IMR-90 (cell line): ENCODE measurements at regions not wholly inside any gene's neighbourhood (a gene's known extent, or its start where the extent isn't known, plus 50 kb on each side); places are given as distances from the start of the nearest gene placed in this dataset.

Experiments
- ATAC-seq: fragments of 200-7000 bp; cut with Tn5 transposase; 2 replicates; pipeline ENCODE4 v1.9.1; 2020; ENCODE audit warnings: low read depth, mild to moderate bottlenecking, moderate library complexity
- BruUV-seq: library from RNA; stranded (reverse); fragments of 400-500 nt; replicated peaks from 2 replicates; lab custom pipeline; 2021; lab: Mats Ljungman, UMichigan
- CTCF ChIA-PET: fragments of 300-600 bp; formaldehyde crosslinking; extraction: SDS; loops from one replicate; lab custom pipeline; 2021; ENCODE audit warnings: antibody characterized with exemption; lab: Yijun Ruan, JAX
- POLR2A ChIA-PET: fragments of 300-600 bp; sonication (Branson Sonifier 250); formaldehyde crosslinking; loops from one replicate; lab custom pipeline; 2022; ENCODE audit warnings: antibody characterized with exemption; ENCODE audit not compliant: unreplicated experiment; lab: Charles Lee
- DNase-seq: peaks from one replicate; pipeline ENCODE4 v3.0.0; 2013
- H2AFZ ChIP-seq: replicated peaks from 2 replicates; pipeline ENCODE3; 2013; ENCODE audit warnings: low read length, mild to moderate bottlenecking; ENCODE audit not compliant: poor library complexity
- H2AK5ac ChIP-seq: 2 replicates; pipeline ENCODE4 v1.6.1; 2013; ENCODE audit warnings: low read depth, low read length, inconsistent platforms
- H2AK9ac ChIP-seq: replicated peaks from 2 replicates; pipeline ENCODE3; 2013; ENCODE audit warnings: mild to moderate bottlenecking, low read depth, low read length, moderate library complexity; ENCODE audit not compliant: poor library complexity
- H2BK120ac ChIP-seq: 2 replicates; pipeline ENCODE4 v1.6.1; 2013; ENCODE audit warnings: low read depth, low read length, inconsistent platforms
- H2BK15ac ChIP-seq: 3 replicates; pipeline ENCODE4 v1.6.1; 2013; ENCODE audit warnings: low read depth, low read length, inconsistent platforms
- H2BK20ac ChIP-seq: 2 replicates; pipeline ENCODE4 v1.6.1; 2013; ENCODE audit warnings: low read depth, mild to moderate bottlenecking, inconsistent platforms, low read length, moderate library complexity
- H2BK5ac ChIP-seq: 2 replicates; pipeline ENCODE4 v1.6.1; 2013; ENCODE audit warnings: mild to moderate bottlenecking, low read depth, low read length, inconsistent platforms; ENCODE audit not compliant: poor library complexity, severe bottlenecking
- H3K14ac ChIP-seq: replicated peaks from 2 replicates; pipeline ENCODE4 v1.6.1; 2013; ENCODE audit warnings: low read depth, low read length, inconsistent platforms
- H3K18ac ChIP-seq: 2 replicates; pipeline ENCODE4 v1.6.1; 2013; ENCODE audit warnings: low read depth, low read length, control low read depth
- H3K23ac ChIP-seq: 2 replicates; pipeline ENCODE4 v1.6.1; 2013; ENCODE audit warnings: low read depth, low read length, inconsistent platforms
- H3K27ac ChIP-seq: 2 replicates; pipeline ENCODE4 v1.5.1; 2013; ENCODE audit warnings: mild to moderate bottlenecking, control low read depth, low read length; ENCODE audit not compliant: insufficient read depth
- H3K27me3 ChIP-seq: 2 replicates; pipeline ENCODE4 v1.6.1; 2013; ENCODE audit warnings: low read length; ENCODE audit not compliant: control insufficient read depth, insufficient read depth
- H3K36me3 ChIP-seq: 2 replicates; pipeline ENCODE4 v1.6.1; 2013; ENCODE audit warnings: low read length, mixed read lengths; ENCODE audit not compliant: control insufficient read depth, insufficient read depth
- H3K4ac ChIP-seq: 2 replicates; pipeline ENCODE4 v1.6.1; 2013; ENCODE audit warnings: low read depth, low read length, inconsistent platforms
- H3K4me1 ChIP-seq: 2 replicates; pipeline ENCODE4 v1.6.1; 2013; ENCODE audit warnings: low read length, mixed read lengths; ENCODE audit not compliant: control insufficient read depth, insufficient read depth
- H3K4me2 ChIP-seq: 2 replicates; pipeline ENCODE4 v1.6.1; 2013; ENCODE audit warnings: low read depth, mild to moderate bottlenecking, control low read depth, low read length, moderate library complexity
- H3K4me3 ChIP-seq: 2 replicates; pipeline ENCODE4 v1.5.1; 2013; ENCODE audit warnings: low read depth, mild to moderate bottlenecking, control low read depth, low read length, moderate library complexity; ENCODE audit not compliant: insufficient read depth
- H3K56ac ChIP-seq: 2 replicates; pipeline ENCODE4 v1.6.1; 2013; ENCODE audit warnings: low read length, inconsistent platforms; ENCODE audit not compliant: insufficient read depth; ENCODE audit errors: extremely low read depth
- H3K79me1 ChIP-seq, 2 experiments: 2 replicates each; pipeline ENCODE4 v1.6.1; 2013; ENCODE audit warnings: low read length in 2 of 2, inconsistent platforms in 1 of 2, low read depth in 1 of 2
- H3K9ac ChIP-seq: 2 replicates; pipeline ENCODE4 v1.6.1; 2013; ENCODE audit warnings: low read depth, low read length, control low read depth
- H3K9me1 ChIP-seq: 2 replicates; pipeline ENCODE4 v1.6.1; 2013; ENCODE audit warnings: low read length, inconsistent platforms; ENCODE audit not compliant: insufficient read depth
- H3K9me3 ChIP-seq: 2 replicates; pipeline ENCODE4 v1.6.1; 2013; ENCODE audit warnings: low read length; ENCODE audit not compliant: control insufficient read depth, insufficient read depth
- H4K20me1 ChIP-seq: 2 replicates; pipeline ENCODE4 v1.6.1; 2013; ENCODE audit warnings: low read length, inconsistent platforms; ENCODE audit not compliant: insufficient read depth
- H4K5ac ChIP-seq: 2 replicates; pipeline ENCODE4 v1.6.1; 2013; ENCODE audit warnings: mild to moderate bottlenecking, low read depth, low read length, control low read depth
- H4K8ac ChIP-seq, 2 experiments: 2 replicates each; pipeline ENCODE4 v1.6.1; 2013; ENCODE audit warnings: low read depth in 2 of 2, low read length in 2 of 2, control low read depth in 1 of 2, inconsistent platforms in 1 of 2
- H4K91ac ChIP-seq: 2 replicates; pipeline ENCODE4 v1.6.1; 2013; ENCODE audit warnings: low read depth, low read length, inconsistent platforms; ENCODE audit not compliant: insufficient read depth
- BHLHE40 ChIP-seq: fragments of 150-350 bp; IDR thresholded peaks from 2 replicates; pipeline ENCODE4 v1.6.1; 2016; ENCODE audit warnings: mild to moderate bottlenecking, low read depth, low read length
- CEBPB ChIP-seq: IDR thresholded peaks from 2 replicates; pipeline ENCODE4 v1.6.1; 2012; ENCODE audit warnings: low read depth, low read length, improper control_type of control experiment
- CHD1 ChIP-seq: IDR thresholded peaks from 2 replicates; pipeline ENCODE4 v1.6.1; 2012; ENCODE audit warnings: low read depth, low read length, improper control_type of control experiment
- CTCF ChIP-seq: conservative IDR thresholded peaks from 2 replicates; pipeline ENCODE4 v1.5.1; 2012; ENCODE audit warnings: mild to moderate bottlenecking, low read depth, low read length, improper control_type of control experiment
- FOS ChIP-seq: fragments of 150-350 bp; IDR thresholded peaks from 2 replicates; pipeline ENCODE4 v1.6.1; 2016; ENCODE audit warnings: low read depth, low read length
- MAFK ChIP-seq: IDR thresholded peaks from 2 replicates; pipeline ENCODE4 v1.6.1; 2012; ENCODE audit warnings: low read depth, low read length, improper control_type of control experiment
- MAZ ChIP-seq: IDR thresholded peaks from 2 replicates; pipeline ENCODE4 v1.6.1; 2012; ENCODE audit warnings: low read depth, mild to moderate bottlenecking, low read length, improper control_type of control experiment, moderate library complexity, borderline replicate concordance
- MXI1 ChIP-seq: IDR thresholded peaks from 2 replicates; pipeline ENCODE4 v1.6.1; 2012; ENCODE audit warnings: low read depth, mild to moderate bottlenecking, low read length, moderate library complexity, borderline replicate concordance
- NFE2L2 ChIP-seq: fragments of 150-350 bp; IDR thresholded peaks from 2 replicates; pipeline ENCODE4 v1.6.1; 2016; ENCODE audit warnings: low read depth, mild to moderate bottlenecking, low read length
- POLR2A ChIP-seq: IDR thresholded peaks from 2 replicates; pipeline ENCODE4 v1.6.1; 2012; ENCODE audit warnings: mild to moderate bottlenecking, low read depth, low read length
- RAD21 ChIP-seq: IDR thresholded peaks from 2 replicates; pipeline ENCODE4 v1.6.1; 2012; ENCODE audit warnings: low read length, improper control_type of control experiment
- RCOR1 ChIP-seq: IDR thresholded peaks from 2 replicates; pipeline ENCODE4 v1.6.1; 2012; ENCODE audit warnings: mild to moderate bottlenecking, low read length, improper control_type of control experiment; ENCODE audit not compliant: insufficient replicate concordance
- RFX5 ChIP-seq: IDR thresholded peaks from 2 replicates; pipeline ENCODE4 v1.8.0; 2012; ENCODE audit warnings: low read depth, mild to moderate bottlenecking, low read length, moderate library complexity
- SMC3 ChIP-seq: fragments of 150-350 bp; IDR thresholded peaks from 2 replicates; pipeline ENCODE4 v1.6.1; 2016; ENCODE audit warnings: low read depth, mild to moderate bottlenecking, antibody characterized with exemption, low read length, moderate library complexity
- WGBS, 2 experiments: methylation state at CpG; one replicate each; pipeline versions ENCODE4 v1.1.5 to v1.1.7; 2013; ENCODE audit warnings: missing lambda C conversion rate in 2 of 2; ENCODE audit not compliant: insufficient read length in 1 of 2; ENCODE audit errors: extremely low coverage in 2 of 2; 5-methylcytosine and 5-hydroxymethylcytosine counted together
- dilution Hi-C: fragments of 300-500 bp; cut with HindIII; formaldehyde crosslinking; loops from one replicate; pipeline ENCODE4 v1.14.3; 2018; ENCODE audit warnings: low sequenced_read_pairs; ENCODE audit not compliant: unreplicated experiment
- in situ Hi-C: fragments of 300-500 bp; cut with MboI; formaldehyde crosslinking; loops from 3 replicates; pipeline ENCODE4 v1.14.3; 2019; ENCODE audit warnings: low sequenced_read_pairs, inconsistent platforms, mixed read lengths
- intact Hi-C: fragments of 100-400 bp; cut with micrococcal nuclease; formaldehyde crosslinking; loops from 2 replicates; pipeline ENCODE4 v1.10.0; 2022
- TF ChIP-seq, protein P1 (sequence below): fragments of 150-350 bp; IDR thresholded peaks from 2 replicates; pipeline ENCODE4 v1.6.1; 2016; ENCODE audit warnings: low read depth, mild to moderate bottlenecking, low read length, moderate library complexity, borderline replicate concordance
- TF ChIP-seq, protein P2 (sequence below): fragments of 150-350 bp; IDR thresholded peaks from 2 replicates; pipeline ENCODE4 v1.6.1; 2017; ENCODE audit warnings: mild to moderate bottlenecking, antibody characterized with exemption, low read length, low read depth

DNA sequence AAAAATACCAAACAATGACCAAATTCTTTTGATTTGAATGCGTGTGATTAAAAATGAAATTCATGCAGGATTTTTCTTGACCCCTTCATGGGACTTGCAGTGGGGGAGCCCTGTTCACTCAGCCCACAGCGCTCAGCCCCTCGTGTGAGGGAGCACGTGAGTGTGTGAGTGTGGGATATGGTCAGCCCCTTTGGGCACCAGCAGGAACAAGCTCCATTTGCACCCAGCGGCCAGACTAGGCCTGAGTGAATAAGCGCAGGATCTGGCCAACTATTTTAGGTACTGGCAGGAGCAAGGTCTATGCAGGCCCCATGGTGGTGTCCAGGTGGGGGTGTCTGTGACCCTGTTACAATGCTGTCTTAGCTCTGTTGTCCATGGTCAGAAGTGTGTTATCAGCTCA is 1631.2 kb downstream of the BRINP3 start:
- no peaks in the 10 kb centered on the region for H3K36me3 ChIP-seq
- H3K9me3 ChIP-seq = no peaks in the 10 kb centered on the region
- intact Hi-C loops = no loop called here
- H4K20me1 ChIP-seq = no peaks in the 10 kb centered on the region
- no peaks in the 10 kb centered on the region for H3K27me3 ChIP-seq
- ChIA-PET POLR2A (no interaction called here), CTCF (interaction anchor here (0.9 kb wide), 1 partner anchor 16 kb away, joined by 3 read pairs; no protein-coding TSS in a partner anchor)
- dilution Hi-C loops = no loop called here
- WGBS, 2 experiments = 89% methylated on average over 3 of the region's 6 CpGs; no CpG with 5 or more reads in 1 of the 2 experiments
- H2AK5ac ChIP-seq = no peak overlapping the region
- no peaks in the 10 kb centered on the region for H3K4me1 ChIP-seq
- no peak overlapping the region for H3K14ac ChIP-seq
- no peak overlapping the region for H3K56ac ChIP-seq
- H4K8ac ChIP-seq = no peak overlapping the region
- ATAC-seq (no peak), DNase-seq (no peak)
- peak overlapping the region; percentile 15 for H2AK9ac ChIP-seq
- in situ Hi-C loops = no loop called here
- H3K9ac ChIP-seq = no peak overlapping the region
- H3K23ac ChIP-seq = no peak overlapping the region
- H3K4me3 ChIP-seq = no peak overlapping the region
- H3K18ac ChIP-seq = no peak overlapping the region
- H2BK120ac ChIP-seq = no peak overlapping the region
- TF ChIP-seq BHLHE40 (no peak), FOS (no peak), RCOR1 (no peak), POLR2A (no peak), RFX5 (no peak), MAFK (no peak), CTCF (no peak), SMC3 (no peak), MAZ (no peak), CHD1 (no peak), RAD21 (no peak), MXI1 (no peak), CEBPB (no peak), NFE2L2 (no peak)
- TF ChIP-seq, protein P1, sequence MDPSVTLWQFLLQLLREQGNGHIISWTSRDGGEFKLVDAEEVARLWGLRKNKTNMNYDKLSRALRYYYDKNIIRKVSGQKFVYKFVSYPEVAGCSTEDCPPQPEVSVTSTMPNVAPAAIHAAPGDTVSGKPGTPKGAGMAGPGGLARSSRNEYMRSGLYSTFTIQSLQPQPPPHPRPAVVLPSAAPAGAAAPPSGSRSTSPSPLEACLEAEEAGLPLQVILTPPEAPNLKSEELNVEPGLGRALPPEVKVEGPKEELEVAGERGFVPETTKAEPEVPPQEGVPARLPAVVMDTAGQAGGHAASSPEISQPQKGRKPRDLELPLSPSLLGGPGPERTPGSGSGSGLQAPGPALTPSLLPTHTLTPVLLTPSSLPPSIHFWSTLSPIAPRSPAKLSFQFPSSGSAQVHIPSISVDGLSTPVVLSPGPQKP = no peak
- TF ChIP-seq, protein P2, sequence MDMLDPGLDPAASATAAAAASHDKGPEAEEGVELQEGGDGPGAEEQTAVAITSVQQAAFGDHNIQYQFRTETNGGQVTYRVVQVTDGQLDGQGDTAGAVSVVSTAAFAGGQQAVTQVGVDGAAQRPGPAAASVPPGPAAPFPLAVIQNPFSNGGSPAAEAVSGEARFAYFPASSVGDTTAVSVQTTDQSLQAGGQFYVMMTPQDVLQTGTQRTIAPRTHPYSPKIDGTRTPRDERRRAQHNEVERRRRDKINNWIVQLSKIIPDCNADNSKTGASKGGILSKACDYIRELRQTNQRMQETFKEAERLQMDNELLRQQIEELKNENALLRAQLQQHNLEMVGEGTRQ = no peak
- no peaks in the 10 kb centered on the region for H3K9me1 ChIP-seq
- no peaks in the 10 kb centered on the region for H3K79me1 ChIP-seq
- no peak overlapping the region for H2BK20ac ChIP-seq
- H2BK15ac ChIP-seq = no peak overlapping the region
- H2AFZ ChIP-seq = no peak overlapping the region
- H3K27ac ChIP-seq = no peak overlapping the region
- no peak overlapping the region for H4K5ac ChIP-seq
- H2BK5ac ChIP-seq = no peak overlapping the region
- H3K4ac ChIP-seq = no peak overlapping the region
- H4K91ac ChIP-seq = no peak overlapping the region
- no TSS peak for BruUV-seq
- no peak overlapping the region for H3K4me2 ChIP-seq
